GM12872 (cell line): ENCODE measurements at regions not wholly inside any gene's neighbourhood (a gene's known extent, or its start where the extent isn't known, plus 50 kb on each side); places are given as distances from the start of the nearest gene placed in this dataset.

Source experiments
- TF ChIP-seq, protein P1 (sequence below): IDR thresholded peaks from 3 replicates; pipeline ENCODE4 v1.5.1; 2011; ENCODE audit warnings: low read depth, mild to moderate bottlenecking, low read length, moderate library complexity; ENCODE audit not compliant: insufficient read depth

DNA sequence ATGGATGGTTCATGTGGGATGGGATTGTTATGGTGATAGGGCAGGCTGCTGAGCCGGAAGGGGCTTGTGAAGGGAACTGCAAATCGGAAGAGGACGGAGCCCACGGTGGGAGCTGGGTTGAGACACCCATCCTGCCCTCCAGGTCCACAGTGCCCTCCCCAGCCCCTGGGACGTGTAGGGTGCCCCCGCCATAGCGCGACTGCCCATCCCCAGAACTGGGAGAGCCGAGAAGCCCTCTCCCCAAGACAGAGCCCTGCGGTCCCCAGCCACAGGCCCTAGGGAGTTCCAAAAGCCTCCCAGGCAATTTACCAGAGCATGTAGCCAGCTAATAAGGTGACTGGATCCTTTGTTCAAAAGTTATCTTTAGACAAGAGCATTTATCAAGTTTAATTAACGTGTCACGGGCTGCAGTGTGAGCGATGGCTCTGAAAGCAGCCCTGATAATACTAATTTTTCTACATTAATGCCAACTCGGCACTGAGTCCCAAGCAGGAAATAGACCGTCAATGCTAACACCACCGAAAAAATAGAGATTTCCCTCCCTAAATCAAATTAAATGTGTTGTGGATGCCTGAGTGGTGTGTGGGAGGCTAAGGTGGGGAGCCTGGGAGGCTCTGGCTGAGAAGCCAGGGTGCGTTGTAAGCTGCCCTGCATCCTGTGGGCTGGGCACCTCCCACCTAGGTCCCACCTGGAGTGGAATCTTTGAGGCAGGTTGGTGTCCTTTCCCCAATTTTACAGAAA lies 76.8 kb upstream of the RTL6 start:
- TF ChIP-seq, protein P1, sequence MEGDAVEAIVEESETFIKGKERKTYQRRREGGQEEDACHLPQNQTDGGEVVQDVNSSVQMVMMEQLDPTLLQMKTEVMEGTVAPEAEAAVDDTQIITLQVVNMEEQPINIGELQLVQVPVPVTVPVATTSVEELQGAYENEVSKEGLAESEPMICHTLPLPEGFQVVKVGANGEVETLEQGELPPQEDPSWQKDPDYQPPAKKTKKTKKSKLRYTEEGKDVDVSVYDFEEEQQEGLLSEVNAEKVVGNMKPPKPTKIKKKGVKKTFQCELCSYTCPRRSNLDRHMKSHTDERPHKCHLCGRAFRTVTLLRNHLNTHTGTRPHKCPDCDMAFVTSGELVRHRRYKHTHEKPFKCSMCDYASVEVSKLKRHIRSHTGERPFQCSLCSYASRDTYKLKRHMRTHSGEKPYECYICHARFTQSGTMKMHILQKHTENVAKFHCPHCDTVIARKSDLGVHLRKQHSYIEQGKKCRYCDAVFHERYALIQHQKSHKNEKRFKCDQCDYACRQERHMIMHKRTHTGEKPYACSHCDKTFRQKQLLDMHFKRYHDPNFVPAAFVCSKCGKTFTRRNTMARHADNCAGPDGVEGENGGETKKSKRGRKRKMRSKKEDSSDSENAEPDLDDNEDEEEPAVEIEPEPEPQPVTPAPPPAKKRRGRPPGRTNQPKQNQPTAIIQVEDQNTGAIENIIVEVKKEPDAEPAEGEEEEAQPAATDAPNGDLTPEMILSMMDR: no peak

DNA sequence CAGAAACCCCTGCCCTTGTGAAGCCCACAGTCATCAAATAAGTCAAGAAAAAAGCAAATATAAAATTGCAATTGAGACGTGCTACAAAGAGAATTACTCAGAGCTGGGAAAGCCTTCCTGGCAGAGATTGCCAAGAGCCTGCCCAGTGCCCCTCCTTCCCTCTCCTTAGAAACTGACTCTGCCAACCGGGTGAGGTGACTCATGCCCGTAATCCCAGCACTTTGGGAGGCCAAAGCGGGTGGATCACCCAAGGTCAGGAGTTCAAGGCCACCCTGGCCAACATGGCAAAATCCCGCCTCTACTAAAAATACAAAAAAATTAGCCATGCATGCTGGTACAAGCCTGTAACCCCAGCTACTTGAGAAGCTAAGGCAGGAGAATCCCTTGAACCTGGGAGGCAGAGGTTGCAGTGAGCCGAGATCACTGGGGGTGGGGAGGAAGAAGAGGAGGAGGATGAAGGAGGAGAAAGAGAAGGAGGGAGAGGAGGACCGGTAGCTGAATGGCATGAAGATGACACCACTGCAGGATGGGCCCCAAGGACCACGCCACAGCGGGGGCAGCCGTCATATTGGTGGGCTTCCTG lies 76.1 kb upstream of the RTL6 start:
- TF ChIP-seq, protein P1: no peak

DNA sequence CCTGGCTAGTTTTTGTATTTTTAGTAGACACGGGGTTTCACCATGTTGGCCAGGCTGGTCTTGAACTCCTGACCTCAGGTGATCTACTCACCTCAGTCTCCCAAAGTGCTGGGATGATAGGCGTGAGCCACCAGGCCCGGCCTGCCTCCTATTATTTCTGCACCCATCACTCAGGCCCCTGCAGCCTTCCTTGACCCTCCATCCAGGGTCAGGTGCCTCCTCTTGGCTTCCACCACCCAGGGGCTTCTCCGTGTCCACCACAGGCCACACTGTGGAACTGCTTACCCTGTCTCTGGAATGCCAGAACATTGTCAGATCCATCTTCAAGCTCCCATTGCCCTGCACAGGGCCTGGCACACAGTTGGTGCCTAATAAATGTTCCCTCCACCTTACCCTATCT lies 75.4 kb upstream of the RTL6 start:
- TF ChIP-seq, protein P1: no peak

DNA sequence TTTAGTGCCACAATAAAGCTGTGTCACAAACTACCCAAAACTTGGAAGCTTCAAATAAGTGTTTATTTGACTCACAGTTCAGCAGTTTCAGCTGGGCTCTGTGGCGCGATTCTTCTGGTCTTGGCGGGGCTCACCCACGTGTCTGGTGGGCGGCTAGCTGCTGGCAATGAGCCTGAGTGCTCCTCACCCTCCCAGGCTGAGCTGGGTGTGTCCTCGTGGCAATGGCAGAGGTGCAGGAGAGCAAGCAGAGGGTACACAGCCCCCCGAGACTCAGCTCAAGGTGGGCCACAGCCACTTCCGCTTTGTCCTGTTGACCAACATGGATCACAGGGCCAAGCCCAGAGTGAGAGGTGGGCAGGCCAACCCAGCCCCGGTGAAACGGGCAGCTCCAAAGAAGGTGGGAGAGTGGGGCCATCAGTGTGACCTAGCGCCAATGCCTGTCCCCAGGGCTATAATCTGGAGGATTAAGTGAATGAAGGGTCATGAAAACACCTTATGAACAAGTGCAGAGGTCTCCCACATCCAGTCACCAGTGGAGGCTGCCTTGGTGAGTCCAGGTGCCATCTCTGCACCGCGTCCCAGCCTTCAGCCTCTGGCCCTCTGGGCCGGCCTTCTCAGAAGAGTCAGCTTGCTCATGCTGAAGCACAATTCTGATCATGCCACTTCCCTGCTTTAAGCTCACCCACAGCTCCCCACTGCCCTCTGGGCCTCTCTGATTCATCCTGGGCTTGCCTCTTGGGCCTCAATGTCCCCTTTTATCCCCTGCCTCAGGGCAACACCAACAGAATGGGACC lies 74.6 kb upstream of the RTL6 start:
- TF ChIP-seq, protein P1: no peak

DNA sequence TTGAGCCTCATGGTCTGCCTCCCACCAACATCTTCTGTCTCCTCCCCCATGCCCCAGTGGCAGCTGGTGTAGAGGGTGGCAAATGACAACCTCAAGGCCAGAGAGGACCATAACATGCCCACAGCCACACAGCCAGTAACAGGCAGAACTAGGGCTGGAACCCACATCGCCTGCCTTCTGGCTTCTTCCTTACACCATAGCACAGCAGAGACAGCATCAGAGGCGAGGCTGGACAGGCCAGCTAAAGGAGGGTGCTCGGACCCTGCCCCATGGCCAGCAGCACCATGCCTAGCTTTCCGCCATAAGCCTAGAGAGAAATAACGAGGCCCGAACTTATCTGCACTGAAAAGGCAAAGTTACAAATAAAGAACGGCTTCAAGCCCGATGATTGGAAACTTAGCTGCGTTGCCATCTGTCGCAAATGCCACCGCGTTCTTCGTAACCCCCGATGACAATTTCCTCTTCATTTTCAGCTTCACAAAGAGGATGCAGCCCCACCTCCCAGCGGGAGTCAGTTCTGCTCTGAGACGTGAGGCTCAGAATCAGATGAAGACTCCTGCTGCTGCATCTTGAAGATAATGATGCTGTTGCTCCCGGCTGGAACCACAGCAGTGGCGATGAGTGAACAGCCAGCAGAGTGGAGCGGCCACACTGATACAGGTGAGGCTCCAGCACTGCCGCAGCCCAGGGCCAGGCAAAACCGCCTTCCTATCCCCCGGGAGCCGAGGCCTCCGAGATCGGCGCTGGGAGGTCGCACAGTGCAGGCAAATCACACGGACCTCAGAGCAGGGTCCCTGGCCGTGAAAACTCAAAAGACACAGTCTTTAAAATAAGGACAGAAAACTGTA lies 73.8 kb upstream of the RTL6 start:
- TF ChIP-seq, protein P1: no peak

DNA sequence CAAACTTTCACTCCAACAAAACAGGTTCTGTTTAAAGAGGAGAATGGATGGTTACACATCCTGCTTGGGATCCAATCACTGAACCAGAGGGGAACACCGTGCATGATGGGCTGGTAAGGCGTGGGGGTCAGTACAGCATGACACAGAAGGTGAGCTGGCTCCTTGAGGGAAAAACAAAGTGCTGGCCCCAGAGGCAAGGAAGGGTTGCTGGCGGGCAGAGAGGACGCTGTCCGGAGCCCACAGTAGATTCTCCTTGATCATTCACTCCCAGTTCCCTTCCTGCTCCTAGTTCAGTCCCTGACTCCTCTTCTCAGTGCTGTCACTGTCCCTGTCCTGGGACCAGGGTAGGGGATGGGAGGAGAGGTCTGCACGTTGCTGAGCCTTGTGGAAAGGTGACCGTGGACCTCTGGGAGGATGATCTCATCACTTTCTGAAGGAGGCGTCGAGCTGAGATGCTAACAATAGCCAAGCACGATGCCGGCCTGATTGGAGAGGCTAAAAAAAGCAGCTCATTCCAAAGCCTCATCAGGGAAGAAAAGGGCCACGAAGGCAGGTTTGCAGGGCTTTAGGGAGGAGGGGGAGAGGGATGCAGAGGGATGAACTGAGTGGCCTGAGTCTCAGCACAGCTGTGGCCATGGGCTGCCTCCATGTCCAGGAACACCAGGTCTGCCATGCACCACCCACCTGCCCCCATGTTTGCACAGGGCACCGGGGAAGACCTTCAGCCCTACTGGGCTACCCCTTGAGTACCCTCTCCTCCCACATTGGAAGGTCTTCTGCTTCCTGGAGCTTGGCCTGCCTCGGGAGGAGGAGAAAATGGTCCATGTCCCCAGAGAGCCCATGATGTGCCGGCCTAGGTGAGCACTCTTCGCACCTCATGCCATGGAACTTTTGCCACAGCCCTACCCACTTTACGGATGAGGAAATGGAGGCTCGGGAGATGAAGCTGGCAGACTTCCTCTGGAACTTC lies 72.7 kb upstream of the RTL6 start:
- TF ChIP-seq, protein P1: no peak
